Activated CD4-positive, alpha-beta memory T cell treated with anti-CD3 and anti-CD28 coated beads, Interleukin-2, amount 10 ng/mL, durations not matched to agents 7 days and 5 days (primary cell): ENCODE measurements at regions not wholly inside any gene's neighbourhood (a gene's known extent, or its start where the extent isn't known, plus 50 kb on each side); places are given as distances from the start of the nearest gene placed in this dataset.
A peak's percentile ranks its signal among the peaks of the same experiment; 100 is the strongest.

Experiments used
- CTCF ChIA-PET: fragments of 350-600 bp; sonication (Branson Sonifier 250); formaldehyde crosslinking; loops from one replicate; lab custom pipeline; 2021; ENCODE audit warnings: antibody characterized with exemption, inconsistent platforms; lab: Charles Lee
- POLR2A ChIA-PET: fragments of 350-600 bp; sonication (Branson Sonifier 250); formaldehyde crosslinking; loops from one replicate; lab custom pipeline; 2021; ENCODE audit warnings: antibody characterized with exemption; lab: Charles Lee
- DNase-seq: peaks from one replicate; pipeline ENCODE4 v3.0.0-alpha.2; 2020
- H3K27ac Mint-ChIP-seq: one replicate; pipeline ENCODE4 v1.8.0; 2021; ENCODE audit warnings: mild to moderate bottlenecking, mixed read lengths
- H3K27me3 Mint-ChIP-seq: one replicate; pipeline ENCODE4 v1.8.0; 2021; ENCODE audit warnings: mixed read lengths
- H3K36me3 Mint-ChIP-seq: one replicate; pipeline ENCODE4 v1.8.0; 2021; ENCODE audit warnings: low read depth, mixed read lengths
- H3K4me1 Mint-ChIP-seq: one replicate; pipeline ENCODE4 v1.8.0; 2021; ENCODE audit warnings: mixed read lengths
- H3K4me3 Mint-ChIP-seq: one replicate; pipeline ENCODE4 v1.8.0; 2021; ENCODE audit warnings: mild to moderate bottlenecking, mixed read lengths
- H3K9me3 Mint-ChIP-seq: one replicate; pipeline ENCODE4 v1.8.0; 2021; ENCODE audit warnings: mixed read lengths

DNA sequence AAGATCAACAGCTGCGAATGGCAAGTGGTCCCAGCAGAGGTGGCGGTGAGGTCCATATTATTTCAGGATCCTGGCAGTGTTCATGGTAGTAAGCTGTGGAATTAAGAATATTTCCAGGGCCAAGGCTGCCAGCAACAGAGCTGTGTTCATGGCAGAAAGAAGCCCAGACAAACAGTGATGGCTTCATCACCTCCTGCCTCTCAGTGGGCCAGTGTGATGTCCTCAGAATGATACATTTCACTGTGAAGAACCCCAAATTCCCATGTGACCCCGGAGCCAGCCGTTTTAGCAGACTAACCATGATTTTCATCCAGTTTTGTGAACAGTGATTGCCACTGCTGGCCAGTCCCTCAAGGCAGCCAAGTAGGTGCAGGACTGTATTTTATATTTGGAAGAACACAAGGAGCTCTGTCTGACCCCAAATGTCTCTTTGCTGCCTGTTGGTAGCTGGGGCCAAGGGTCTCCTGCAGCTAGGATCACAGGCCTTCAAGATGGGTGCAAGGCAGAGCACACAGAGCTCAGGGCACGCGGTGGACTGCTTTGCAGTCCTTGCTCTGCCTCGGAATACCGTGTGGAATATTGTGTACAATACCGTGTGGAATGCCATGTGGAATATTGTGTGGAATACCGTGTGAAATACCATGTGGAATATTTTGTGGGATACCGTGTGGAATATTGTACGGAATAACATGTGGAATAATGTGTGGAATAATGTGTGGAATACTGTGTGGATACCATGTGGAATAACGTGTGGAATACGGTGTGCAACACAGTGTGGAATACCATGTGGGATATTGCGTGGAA is 132.3 kb upstream of the CHST15 start:
- CTCF ChIA-PET, result interaction anchor here (1.4 to 2.7 kb wide), 3 partner anchors 13 to 230 kb away, joined by 3 to 22 read pairs (median 4); no protein-coding TSS in a partner anchor
- Mint-ChIP-seq H3K27me3 (no peaks in the 10 kb centered on the region), H3K4me3 (peak overlapping the region; percentile 33), H3K9me3 (peaks cover 48% of the 10 kb centered on the region), H3K4me1 (peaks cover 11% of the 10 kb centered on the region), H3K27ac (peak overlapping the region; percentile 37), H3K36me3 (peaks cover 35% of the 10 kb centered on the region)
- POLR2A ChIA-PET, result interaction anchor here (1.5 kb wide), 1 partner anchor 230 kb away, joined by 3 read pairs; no protein-coding TSS in a partner anchor
- DNase-seq, result peak; percentile 60

DNA sequence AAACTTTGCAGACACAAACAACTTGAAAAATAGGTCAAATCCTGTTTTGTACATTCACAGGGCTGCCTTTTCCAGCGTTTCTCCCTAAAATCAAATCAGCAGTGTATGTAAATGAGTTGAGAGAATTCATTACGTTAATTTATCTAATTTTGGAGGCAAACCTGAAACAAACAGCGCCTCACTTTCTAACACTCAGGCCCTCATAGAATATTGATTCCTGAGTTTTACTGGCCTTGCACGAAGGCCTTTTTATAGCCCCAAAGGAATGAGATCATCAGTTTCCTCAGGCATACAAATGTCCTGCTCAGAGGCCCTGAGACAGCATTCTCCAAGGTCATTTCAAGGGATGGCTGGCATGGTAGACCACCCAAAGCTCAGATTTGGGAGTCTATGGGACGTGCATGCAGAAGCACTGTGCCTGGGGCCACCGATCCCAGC is 131.7 kb upstream of the CHST15 start:
- ChIA-PET CTCF (interaction anchor here (1.4 to 2.7 kb wide), 3 partner anchors 13 to 229 kb away, joined by 3 to 22 read pairs (median 4); no protein-coding TSS in a partner anchor), POLR2A (interaction anchor here (1.5 kb wide), 1 partner anchor 229 kb away, joined by 3 read pairs; no protein-coding TSS in a partner anchor)
- no peak for DNase-seq
- H3K4me3 Mint-ChIP-seq, result no peak overlapping the region
- peaks cover 29% of the 10 kb centered on the region for H3K36me3 Mint-ChIP-seq
- peaks cover 14% of the 10 kb centered on the region for H3K4me1 Mint-ChIP-seq
- no peak overlapping the region for H3K27ac Mint-ChIP-seq
- no peaks in the 10 kb centered on the region for H3K27me3 Mint-ChIP-seq
- H3K9me3 Mint-ChIP-seq, result peaks cover 41% of the 10 kb centered on the region

DNA sequence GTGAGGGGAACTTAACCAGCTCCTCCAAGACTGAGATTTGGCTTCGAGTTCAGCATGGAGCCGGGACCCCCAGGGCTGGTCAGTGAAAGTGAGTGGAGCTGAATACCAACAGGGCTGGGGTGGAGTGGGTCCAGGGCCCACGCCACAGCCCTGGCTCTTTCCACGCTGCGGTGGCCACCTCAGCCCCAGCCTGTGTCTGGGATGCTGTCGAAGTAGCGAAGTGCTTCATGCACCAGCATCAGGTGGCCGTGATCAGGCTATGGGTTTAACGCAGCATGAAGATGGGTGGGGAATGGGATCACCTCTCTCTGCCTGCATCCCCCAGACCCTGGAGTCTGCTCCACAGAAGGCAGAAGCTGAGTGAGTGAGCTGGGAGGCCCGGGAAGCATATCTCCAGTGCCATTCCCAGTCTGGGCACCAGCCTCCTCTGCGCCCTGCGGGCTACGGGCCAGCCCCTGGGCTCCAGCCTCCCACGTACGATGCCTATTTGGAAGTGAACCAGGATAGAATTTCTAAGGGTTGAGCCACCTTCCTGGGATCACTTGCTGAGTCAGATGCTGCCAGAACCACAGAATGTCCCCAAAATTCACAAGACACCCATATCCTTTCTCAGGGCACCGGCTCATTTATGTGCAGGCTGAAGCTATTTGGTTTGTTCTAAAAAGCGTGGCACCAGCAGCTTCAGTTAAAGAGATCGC is 131.1 kb upstream of the CHST15 start:
- no peak overlapping the region for H3K27ac Mint-ChIP-seq
- peaks cover 37% of the 10 kb centered on the region for H3K9me3 Mint-ChIP-seq
- peaks cover 24% of the 10 kb centered on the region for H3K36me3 Mint-ChIP-seq
- ChIA-PET CTCF (interaction anchor here (1.4 to 2.7 kb wide), 3 partner anchors 14 to 229 kb away, joined by 3 to 22 read pairs (median 4); no protein-coding TSS in a partner anchor), POLR2A (interaction anchor here (1.5 kb wide), 1 partner anchor 228 kb away, joined by 3 read pairs; no protein-coding TSS in a partner anchor)
- no peak overlapping the region for H3K4me3 Mint-ChIP-seq
- DNase-seq, result no peak
- H3K27me3 Mint-ChIP-seq, result no peaks in the 10 kb centered on the region
- H3K4me1 Mint-ChIP-seq, result peaks cover 14% of the 10 kb centered on the region

DNA sequence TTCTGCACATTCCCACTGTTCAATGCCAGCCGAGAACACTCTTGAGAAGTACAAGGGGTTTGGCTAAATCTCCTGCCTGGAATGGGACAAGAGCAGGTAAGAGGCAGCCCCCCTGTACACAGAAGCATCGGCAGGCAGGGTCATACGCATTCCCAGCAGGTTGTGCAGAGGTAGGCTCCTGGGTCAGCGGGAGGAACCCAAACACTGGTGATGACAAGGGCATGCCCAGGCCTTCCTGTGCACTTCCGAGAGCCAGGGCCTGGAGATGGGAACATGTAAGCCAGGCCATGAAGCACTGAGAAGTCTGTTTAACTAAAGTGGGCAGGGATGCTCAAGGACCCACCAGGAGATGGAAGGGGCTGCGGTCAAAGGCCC is 130.3 kb upstream of the CHST15 start:
- Mint-ChIP-seq H3K4me3 (no peak overlapping the region), H3K27ac (no peak overlapping the region), H3K4me1 (peaks cover 14% of the 10 kb centered on the region), H3K27me3 (no peaks in the 10 kb centered on the region), H3K36me3 (peaks cover 16% of the 10 kb centered on the region), H3K9me3 (peaks cover 30% of the 10 kb centered on the region)
- no peak for DNase-seq
- ChIA-PET CTCF (interaction anchor here (2.7 kb wide), 1 partner anchor 228 kb away, joined by 22 read pairs; no protein-coding TSS in a partner anchor), POLR2A (no interaction called here)

DNA sequence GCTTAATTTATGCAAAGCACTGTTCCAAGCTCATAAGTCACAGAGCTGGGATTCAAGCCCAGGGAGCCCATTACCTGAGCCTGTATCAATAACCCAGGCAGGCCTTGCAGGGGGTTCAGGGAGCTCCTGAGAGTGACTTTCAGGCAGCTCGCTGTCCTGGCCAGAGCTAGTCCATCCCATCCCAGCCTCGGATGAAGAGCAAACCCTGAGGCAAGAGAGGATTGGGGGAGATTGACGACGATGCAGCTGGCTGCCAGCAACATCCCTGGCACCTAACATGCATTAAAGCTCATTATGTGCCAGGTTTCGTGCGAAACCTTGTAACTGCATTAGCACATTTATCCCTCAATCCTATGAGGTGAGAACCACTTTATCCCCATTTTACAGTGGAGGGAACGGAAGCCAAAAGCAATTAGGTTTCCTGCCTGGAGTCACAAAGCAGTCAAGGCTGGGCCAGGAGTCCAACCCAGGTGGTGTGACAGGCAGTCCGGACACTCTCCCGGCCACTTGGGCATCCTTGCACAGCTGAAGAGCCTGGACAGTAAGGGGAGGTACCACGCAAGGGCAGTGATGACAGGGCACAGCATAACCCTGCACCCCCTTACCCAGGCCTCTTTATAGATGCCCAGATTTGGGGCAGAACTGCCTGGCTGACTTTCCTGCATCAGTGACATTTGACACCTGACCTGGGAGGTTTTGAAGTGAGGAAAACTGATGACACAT is 129.8 kb upstream of the CHST15 start:
- ChIA-PET POLR2A (no interaction called here), CTCF (interaction anchor here (0.7 to 1.6 kb wide), 2 partner anchors 166 to 229 kb away, joined by 4 to 7 read pairs; no protein-coding TSS in a partner anchor)
- Mint-ChIP-seq H3K9me3 (peaks cover 25% of the 10 kb centered on the region), H3K36me3 (peaks cover 12% of the 10 kb centered on the region), H3K4me1 (peaks cover 14% of the 10 kb centered on the region), H3K27me3 (no peaks in the 10 kb centered on the region), H3K27ac (no peak overlapping the region), H3K4me3 (no peak overlapping the region)
- no peak for DNase-seq

DNA sequence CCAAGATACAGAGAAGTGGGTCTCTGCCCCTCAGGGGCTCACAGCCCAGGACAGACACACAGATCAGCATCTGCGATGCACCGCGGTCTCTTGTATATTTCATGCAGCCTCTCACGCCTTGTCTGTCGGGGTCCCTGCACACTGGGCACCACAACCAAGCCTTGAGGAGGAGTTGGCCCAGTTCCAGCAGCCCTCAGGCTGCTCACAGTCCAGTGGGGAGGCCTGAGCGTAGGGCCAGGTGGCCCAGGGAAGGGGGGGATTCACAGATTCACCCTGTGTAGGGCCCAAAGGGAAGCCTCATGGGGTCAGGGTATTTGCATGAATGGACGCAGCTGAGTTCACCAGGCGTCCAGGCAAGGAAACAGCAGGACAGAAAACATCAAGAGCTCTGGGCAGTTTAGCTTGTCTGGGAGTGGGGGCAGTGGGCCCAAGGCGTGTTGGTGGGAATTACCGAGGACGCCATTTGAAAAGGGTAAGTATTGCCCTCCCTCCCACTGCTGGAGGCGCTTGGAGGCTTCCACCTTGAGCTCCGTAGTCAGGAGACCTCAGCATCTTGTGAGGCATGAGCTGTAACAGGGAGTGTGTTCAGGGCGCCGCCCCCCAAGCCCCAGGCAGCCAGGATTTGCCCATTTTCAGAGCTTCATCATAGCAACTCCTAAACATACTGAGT is 129.1 kb upstream of the CHST15 start:
- Mint-ChIP-seq H3K9me3 (peaks cover 18% of the 10 kb centered on the region), H3K36me3 (peaks cover 5% of the 10 kb centered on the region), H3K4me3 (no peak overlapping the region), H3K27me3 (no peaks in the 10 kb centered on the region), H3K27ac (no peak overlapping the region), H3K4me1 (peaks cover 14% of the 10 kb centered on the region)
- no peak for DNase-seq
- ChIA-PET CTCF (interaction anchor here (0.7 to 1.6 kb wide), 2 partner anchors 167 to 228 kb away, joined by 4 to 7 read pairs; no protein-coding TSS in a partner anchor), POLR2A (no interaction called here)

DNA sequence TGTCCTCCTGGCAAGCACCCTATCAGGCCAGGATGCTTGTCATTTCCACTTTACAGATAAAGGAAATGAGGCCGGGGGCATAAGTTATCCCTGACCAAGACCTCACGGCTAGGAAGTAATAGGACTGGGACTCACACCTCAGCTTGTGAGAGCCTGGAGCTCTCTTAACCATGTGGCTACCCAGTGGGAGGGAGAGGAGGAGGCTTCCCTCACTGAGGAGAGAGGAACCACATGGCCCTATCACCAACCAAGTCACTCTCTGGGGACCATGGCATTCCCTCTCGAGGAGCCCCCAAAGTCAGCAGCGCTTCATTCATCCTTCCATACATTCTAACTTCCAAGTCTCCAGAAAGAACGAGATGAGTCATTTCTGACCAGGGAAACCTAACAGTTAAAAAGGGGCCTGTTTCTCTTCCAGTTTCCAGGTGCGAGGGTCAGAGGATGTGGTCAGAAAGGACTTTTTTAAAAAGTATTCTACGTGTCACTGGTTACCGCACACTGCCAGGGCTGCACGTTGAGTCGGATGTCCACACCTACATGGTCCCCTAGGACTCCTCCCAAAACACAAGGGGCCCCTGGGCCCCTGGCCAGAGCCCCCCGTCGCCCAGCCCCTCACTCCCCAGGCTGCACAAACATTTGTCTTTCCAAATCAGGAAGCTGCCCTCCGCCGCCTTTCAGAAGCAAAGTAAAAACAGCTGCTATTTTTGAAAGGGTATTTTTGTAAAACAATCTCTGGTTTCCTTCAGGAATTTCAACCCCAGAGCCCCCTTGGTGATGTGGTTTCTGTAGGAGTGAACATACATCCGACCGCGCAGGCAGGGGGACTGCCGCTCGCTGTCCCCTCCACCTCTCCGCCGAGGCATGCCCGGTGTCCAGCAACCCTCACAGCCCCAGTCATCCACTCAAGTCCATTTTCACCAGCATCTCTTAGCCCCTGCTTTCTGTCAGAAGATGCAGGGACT is 128.2 kb upstream of the CHST15 start:
- Mint-ChIP-seq H3K4me1 (peaks cover 14% of the 10 kb centered on the region), H3K27ac (no peak overlapping the region), H3K9me3 (peaks cover 10% of the 10 kb centered on the region), H3K27me3 (peaks cover 3% of the 10 kb centered on the region), H3K4me3 (no peak overlapping the region), H3K36me3 (no peaks in the 10 kb centered on the region)
- no peak for DNase-seq
- POLR2A ChIA-PET, result no interaction called here
- CTCF ChIA-PET, result interaction anchor here (0.8 to 2.4 kb wide), 3 partner anchors 167 to 227 kb away, joined by 4 to 9 read pairs (median 7); no protein-coding TSS in a partner anchor

DNA sequence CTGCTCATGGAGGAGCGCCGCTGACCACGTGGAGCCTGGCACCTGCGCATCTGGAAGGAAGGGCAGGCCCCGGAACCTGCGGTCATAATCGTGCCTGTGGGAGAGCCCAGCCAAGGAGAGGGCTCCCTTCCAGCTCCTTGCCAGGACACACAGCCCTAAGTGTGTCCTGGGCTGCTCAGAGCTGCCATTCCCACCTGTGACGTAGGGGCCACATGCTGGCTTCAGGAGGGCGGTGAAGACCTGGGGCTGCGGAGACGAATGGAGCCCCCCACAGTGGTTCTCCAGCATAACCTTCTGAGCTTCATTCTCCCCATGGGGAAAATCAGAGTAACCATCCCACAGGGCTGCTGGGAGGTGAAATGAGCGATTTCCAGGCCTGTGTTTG is 127.6 kb upstream of the CHST15 start:
- H3K4me3 Mint-ChIP-seq, result no peak overlapping the region
- H3K4me1 Mint-ChIP-seq, result peaks cover 14% of the 10 kb centered on the region
- peaks cover 3% of the 10 kb centered on the region for H3K9me3 Mint-ChIP-seq
- no peaks in the 10 kb centered on the region for H3K36me3 Mint-ChIP-seq
- POLR2A ChIA-PET, result no interaction called here
- CTCF ChIA-PET, result interaction anchor here (0.8 to 2.4 kb wide), 2 partner anchors 168 to 226 kb away, joined by 4 to 9 read pairs; no protein-coding TSS in a partner anchor
- H3K27ac Mint-ChIP-seq, result no peak overlapping the region
- no peak for DNase-seq
- H3K27me3 Mint-ChIP-seq, result peaks cover 3% of the 10 kb centered on the region

DNA sequence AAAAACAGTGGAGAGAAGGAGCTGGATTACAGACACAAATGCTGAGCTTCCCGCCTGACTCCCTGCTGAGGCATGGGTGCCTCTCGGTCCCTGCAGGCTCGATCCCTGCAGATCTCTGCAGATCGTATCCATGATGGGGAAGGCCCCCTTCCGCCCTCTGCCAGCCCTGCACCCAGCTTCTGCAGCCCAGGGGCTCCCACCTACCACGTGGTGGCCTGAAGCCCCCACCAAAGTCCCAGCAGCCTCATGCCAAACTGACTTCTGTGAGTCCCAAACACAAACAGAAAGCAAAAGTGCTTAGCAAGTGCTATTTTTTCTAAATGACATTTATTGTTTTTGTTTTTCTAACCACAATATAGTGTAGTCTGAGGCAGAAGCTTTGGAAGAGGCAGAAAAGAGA is 127.1 kb upstream of the CHST15 start:
- no peak for DNase-seq
- H3K36me3 Mint-ChIP-seq, result no peaks in the 10 kb centered on the region
- ChIA-PET CTCF (interaction anchor here (2.4 kb wide), 1 partner anchor 168 kb away, joined by 9 read pairs; no protein-coding TSS in a partner anchor), POLR2A (no interaction called here)
- H3K4me1 Mint-ChIP-seq, result peaks cover 14% of the 10 kb centered on the region
- H3K4me3 Mint-ChIP-seq, result no peak overlapping the region
- H3K27me3 Mint-ChIP-seq, result peaks cover 3% of the 10 kb centered on the region
- H3K27ac Mint-ChIP-seq, result no peak overlapping the region
- H3K9me3 Mint-ChIP-seq, result no peaks in the 10 kb centered on the region

DNA sequence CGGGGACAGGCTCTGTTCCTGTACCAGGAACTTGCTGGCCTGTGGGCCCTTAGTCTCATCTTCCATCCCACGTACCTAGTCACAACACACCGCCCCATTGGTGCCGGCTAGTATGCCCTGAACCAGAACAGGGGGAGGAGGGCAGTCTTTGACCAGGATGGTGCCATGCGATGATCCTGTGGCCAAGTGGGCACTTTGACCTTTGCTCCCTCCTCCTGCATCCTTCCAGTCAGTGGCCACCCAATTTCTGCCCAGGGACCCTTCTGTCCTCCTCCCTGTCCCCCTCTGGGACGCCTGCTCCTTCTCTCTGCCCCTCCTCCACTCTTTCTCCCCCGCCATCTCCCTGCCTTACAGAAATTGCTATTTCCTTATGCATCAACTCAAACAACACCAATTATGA is 126.3 kb upstream of the CHST15 start:
- Mint-ChIP-seq H3K27me3 (peaks cover 3% of the 10 kb centered on the region), H3K27ac (no peak overlapping the region), H3K9me3 (no peaks in the 10 kb centered on the region), H3K4me1 (peaks cover 14% of the 10 kb centered on the region), H3K4me3 (no peak overlapping the region), H3K36me3 (no peaks in the 10 kb centered on the region)
- ChIA-PET CTCF (interaction anchor here (2.4 kb wide), 1 partner anchor 169 kb away, joined by 9 read pairs; no protein-coding TSS in a partner anchor), POLR2A (no interaction called here)
- no peak for DNase-seq

DNA sequence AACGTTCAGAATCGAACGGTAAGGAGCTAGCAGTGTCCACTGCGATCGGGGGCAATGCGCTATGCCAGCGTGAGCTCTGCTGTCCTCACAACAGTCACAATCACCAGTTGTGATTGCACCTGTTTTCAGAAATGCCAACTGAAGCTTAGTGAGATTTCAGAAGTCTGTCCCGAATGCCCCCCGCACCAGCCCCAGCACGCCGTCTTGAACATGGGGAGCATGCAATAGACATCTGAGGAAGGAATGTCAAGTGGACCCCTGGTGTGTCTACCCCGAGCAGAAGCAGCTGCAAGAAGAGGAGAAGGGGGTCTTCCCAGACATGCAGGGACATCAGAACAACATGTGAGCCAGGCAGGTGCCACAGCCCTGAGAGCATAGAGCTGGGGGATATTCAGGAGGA is 125.7 kb upstream of the CHST15 start:
- DNase-seq, result no peak
- POLR2A ChIA-PET, result no interaction called here
- CTCF ChIA-PET, result interaction anchor here (2.4 kb wide), 1 partner anchor 170 kb away, joined by 9 read pairs; no protein-coding TSS in a partner anchor
- no peaks in the 10 kb centered on the region for H3K36me3 Mint-ChIP-seq
- H3K4me3 Mint-ChIP-seq, result no peak overlapping the region
- H3K27ac Mint-ChIP-seq, result no peak overlapping the region
- H3K27me3 Mint-ChIP-seq, result peaks cover 3% of the 10 kb centered on the region
- no peaks in the 10 kb centered on the region for H3K9me3 Mint-ChIP-seq
- peaks cover 14% of the 10 kb centered on the region for H3K4me1 Mint-ChIP-seq
